Hepatocyte (in vitro differentiated cells): ENCODE measurements at regions not wholly inside any gene's neighbourhood (a gene's known extent, or its start where the extent isn't known, plus 50 kb on each side); places are given as distances from the start of the nearest gene placed in this dataset.

Source experiments
- DNase-seq: peaks from one replicate; pipeline ENCODE4 v3.0.0-alpha.2; 2016; ENCODE audit warnings: low spot score
- H2AFZ ChIP-seq: fragments of 200-600 bp; sonication (generic); 2 replicates; pipeline ENCODE4 v1.6.0; 2016; ENCODE audit warnings: antibody characterized with exemption, mild to moderate bottlenecking
- H3K27ac ChIP-seq: fragments of 200-600 bp; sonication (generic); 2 replicates; pipeline ENCODE4 v1.5.1; 2016; ENCODE audit warnings: mild to moderate bottlenecking
- H3K27me3 ChIP-seq: fragments of 200-600 bp; sonication (generic); 2 replicates; pipeline ENCODE4 v1.6.1; 2016
- H3K36me3 ChIP-seq: fragments of 200-600 bp; sonication (generic); replicated peaks from 2 replicates; pipeline ENCODE4 v1.5.1; 2016; ENCODE audit warnings: low read depth; ENCODE audit not compliant: insufficient read depth
- H3K4me1 ChIP-seq: fragments of 200-600 bp; sonication (generic); 2 replicates; pipeline ENCODE4 v1.5.1; 2016; ENCODE audit warnings: mild to moderate bottlenecking, moderate library complexity; ENCODE audit not compliant: insufficient read depth
- H3K4me2 ChIP-seq: fragments of 200-600 bp; sonication (generic); 2 replicates; pipeline ENCODE4 v1.6.0; 2016
- H3K4me3 ChIP-seq: fragments of 200-600 bp; sonication (generic); 2 replicates; pipeline ENCODE4 v1.5.1; 2016; ENCODE audit warnings: mild to moderate bottlenecking
- H3K79me2 ChIP-seq: fragments of 200-600 bp; sonication (generic); 2 replicates; pipeline ENCODE4 v1.6.0; 2017; ENCODE audit warnings: mild to moderate bottlenecking
- H3K9me2 ChIP-seq: fragments of 200-600 bp; sonication (generic); replicated peaks from 2 replicates; pipeline ENCODE4 v1.6.0; 2017; ENCODE audit warnings: mild to moderate bottlenecking; ENCODE audit not compliant: insufficient read depth
- H3K9me3 ChIP-seq: fragments of 200-600 bp; sonication (generic); 2 replicates; pipeline ENCODE4 v1.5.1; 2016; ENCODE audit warnings: low read depth, mild to moderate bottlenecking
- H4K20me1 ChIP-seq: fragments of 200-600 bp; sonication (generic); 2 replicates; pipeline ENCODE4 v1.6.0; 2016; ENCODE audit warnings: mild to moderate bottlenecking; ENCODE audit not compliant: insufficient read depth, poor library complexity, severe bottlenecking
- CTCF ChIP-seq: fragments of 200-600 bp; sonication (generic); IDR thresholded peaks from 2 replicates; pipeline ENCODE4 v1.5.1; 2016; ENCODE audit warnings: antibody characterized with exemption, mild to moderate bottlenecking; ENCODE audit not compliant: poor library complexity
- EZH2 ChIP-seq: fragments of 200-600 bp; sonication (generic); IDR thresholded peaks from 2 replicates; pipeline ENCODE4 v1.6.1; 2016; ENCODE audit warnings: antibody characterized with exemption, mild to moderate bottlenecking, borderline replicate concordance
- EZH2phosphoT487 ChIP-seq: fragments of 200-600 bp; sonication (generic); IDR thresholded peaks from one replicate; pipeline ENCODE4 v1.6.1; 2018; ENCODE audit warnings: antibody characterized with exemption, mild to moderate bottlenecking, low read depth, moderate library complexity; ENCODE audit not compliant: unreplicated experiment, severe bottlenecking
- WGBS: methylation state at CpG from one replicate; pipeline ENCODE4 v1.1.6; 2016; ENCODE audit warnings: low lambda C conversion rate; ENCODE audit errors: missing lambda C conversion rate; 5-methylcytosine and 5-hydroxymethylcytosine counted together

- H3K4me2 ChIP-seq: no peak overlapping the region
- no peaks in the 10 kb centered on the region for H4K20me1 ChIP-seq
- H3K36me3 ChIP-seq: no peaks in the 10 kb centered on the region
- peak; percentile 25 for DNase-seq
- no peaks in the 10 kb centered on the region for H3K27me3 ChIP-seq
- H3K4me3 ChIP-seq: no peak overlapping the region
- no peak overlapping the region for H2AFZ ChIP-seq
- peak overlapping the region; percentile 28 for H3K27ac ChIP-seq
- 71% methylated on average over 3 of the region's 3 CpGs for WGBS
- H3K9me2 ChIP-seq: no peaks in the 10 kb centered on the region
- H3K4me1 ChIP-seq: no peaks in the 10 kb centered on the region
- H3K79me2 ChIP-seq: no peaks in the 10 kb centered on the region
- H3K9me3 ChIP-seq: no peaks in the 10 kb centered on the region
- TF ChIP-seq EZH2: no peak
- TF ChIP-seq EZH2phosphoT487: no peak
- no peak for TF ChIP-seq CTCF
Measured at GRCh38 chr5:82519558-82519957, 241.4 kb upstream of the RPS23 start.

- TF ChIP-seq EZH2: no peak
- TF ChIP-seq CTCF: no peak
- no peak for TF ChIP-seq EZH2phosphoT487
- 87% methylated on average over 4 of the region's 4 CpGs for WGBS
- no peaks in the 10 kb centered on the region for H4K20me1 ChIP-seq
Measured at GRCh38 chr5:82517544-82518075, 239.5 kb upstream of the RPS23 start.

GRCh38 chr5:82513738-82514137 is 235.6 kb upstream of the RPS23 start:
- WGBS: 81% methylated on average over 5 of the region's 5 CpGs
- Histone ChIP-seq H2AFZ (no peak overlapping the region), H3K9me3 (no peaks in the 10 kb centered on the region), H3K9me2 (no peaks in the 10 kb centered on the region), H3K36me3 (no peaks in the 10 kb centered on the region), H3K27ac (no peak overlapping the region), H3K4me3 (no peak overlapping the region), H3K27me3 (no peaks in the 10 kb centered on the region), H3K79me2 (no peaks in the 10 kb centered on the region), H4K20me1 (no peaks in the 10 kb centered on the region), H3K4me2 (no peak overlapping the region), H3K4me1 (no peaks in the 10 kb centered on the region)
- no peak for DNase-seq
- TF ChIP-seq EZH2phosphoT487 (no peak), CTCF (no peak)

More at GRCh38 chr5:82517544-82518075, 239.5 kb upstream of the RPS23 start:
- Histone ChIP-seq H2AFZ (no peak overlapping the region), H3K36me3 (no peaks in the 10 kb centered on the region), H3K4me3 (no peak overlapping the region), H3K9me2 (no peaks in the 10 kb centered on the region), H3K27ac (no peak overlapping the region), H3K4me1 (no peaks in the 10 kb centered on the region), H3K79me2 (no peaks in the 10 kb centered on the region), H3K9me3 (no peaks in the 10 kb centered on the region), H3K27me3 (no peaks in the 10 kb centered on the region), H3K4me2 (no peak overlapping the region)
- no peak for DNase-seq

GRCh38 chr5:82512025-82512424 is 233.9 kb upstream of the RPS23 start:
- Histone ChIP-seq H3K4me2 (no peak overlapping the region), H3K27ac (peak overlapping the region; percentile 61), H3K27me3 (no peaks in the 10 kb centered on the region), H3K79me2 (no peaks in the 10 kb centered on the region), H4K20me1 (no peaks in the 10 kb centered on the region), H3K9me2 (no peaks in the 10 kb centered on the region), H3K4me1 (no peaks in the 10 kb centered on the region), H3K4me3 (no peak overlapping the region), H3K36me3 (no peaks in the 10 kb centered on the region), H3K9me3 (no peaks in the 10 kb centered on the region), H2AFZ (no peak overlapping the region)
- 67% methylated on average over 2 of the region's 2 CpGs for WGBS
- TF ChIP-seq EZH2 (no peak), CTCF (no peak), EZH2phosphoT487 (no peak)
- no peak for DNase-seq
